ENCODE measurements at regions not wholly inside any gene's neighbourhood (a gene's known extent, or its start where the extent isn't known, plus 50 kb on each side); places are given as distances from the start of the nearest gene placed in this dataset.
A peak's percentile ranks its signal among the peaks of the same experiment; 100 is the strongest.

DNA sequence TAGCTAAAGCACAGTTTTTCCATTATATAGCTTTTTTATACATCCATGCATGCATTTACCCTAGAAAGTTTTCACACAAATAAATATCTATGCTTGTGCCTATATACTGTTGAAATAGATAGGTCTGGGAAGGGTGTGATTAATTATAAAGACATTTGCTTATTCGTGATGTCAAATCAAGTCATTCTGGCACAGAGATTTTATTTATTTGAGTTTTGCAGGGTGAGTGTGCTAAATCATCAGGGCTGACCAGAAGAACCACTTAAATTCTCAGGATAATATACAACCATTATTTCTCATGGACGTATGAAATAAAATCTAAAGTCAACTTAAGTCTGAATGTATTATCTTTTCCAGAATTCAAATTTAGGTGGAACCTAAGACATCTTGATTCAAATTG, 295.5 kb downstream of the EPHA4 start:
- ChIA-PET CTCF (no interaction called here), POLR2A (no interaction called here)
- no peaks in the 10 kb centered on the region for H3K36me3 ChIP-seq (ENCODE audit: control insufficient read depth, insufficient read depth, low read length)
- no peak for DNase-seq (ENCODE audit: low read depth)
- no peak overlapping the region for H3K4me3 ChIP-seq (ENCODE audit: low read depth, low read length)
- no peaks in the 10 kb centered on the region; the same call in 1 of the 2 replicates for H3K27me3 ChIP-seq (ENCODE audit: control insufficient read depth, insufficient read depth, low read length)
- TF ChIP-seq, protein P1, sequence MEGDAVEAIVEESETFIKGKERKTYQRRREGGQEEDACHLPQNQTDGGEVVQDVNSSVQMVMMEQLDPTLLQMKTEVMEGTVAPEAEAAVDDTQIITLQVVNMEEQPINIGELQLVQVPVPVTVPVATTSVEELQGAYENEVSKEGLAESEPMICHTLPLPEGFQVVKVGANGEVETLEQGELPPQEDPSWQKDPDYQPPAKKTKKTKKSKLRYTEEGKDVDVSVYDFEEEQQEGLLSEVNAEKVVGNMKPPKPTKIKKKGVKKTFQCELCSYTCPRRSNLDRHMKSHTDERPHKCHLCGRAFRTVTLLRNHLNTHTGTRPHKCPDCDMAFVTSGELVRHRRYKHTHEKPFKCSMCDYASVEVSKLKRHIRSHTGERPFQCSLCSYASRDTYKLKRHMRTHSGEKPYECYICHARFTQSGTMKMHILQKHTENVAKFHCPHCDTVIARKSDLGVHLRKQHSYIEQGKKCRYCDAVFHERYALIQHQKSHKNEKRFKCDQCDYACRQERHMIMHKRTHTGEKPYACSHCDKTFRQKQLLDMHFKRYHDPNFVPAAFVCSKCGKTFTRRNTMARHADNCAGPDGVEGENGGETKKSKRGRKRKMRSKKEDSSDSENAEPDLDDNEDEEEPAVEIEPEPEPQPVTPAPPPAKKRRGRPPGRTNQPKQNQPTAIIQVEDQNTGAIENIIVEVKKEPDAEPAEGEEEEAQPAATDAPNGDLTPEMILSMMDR (IDR thresholded peaks at IDR 0.05; ENCODE audit: insufficient read depth, low read depth, low read length) = no peak

DNA sequence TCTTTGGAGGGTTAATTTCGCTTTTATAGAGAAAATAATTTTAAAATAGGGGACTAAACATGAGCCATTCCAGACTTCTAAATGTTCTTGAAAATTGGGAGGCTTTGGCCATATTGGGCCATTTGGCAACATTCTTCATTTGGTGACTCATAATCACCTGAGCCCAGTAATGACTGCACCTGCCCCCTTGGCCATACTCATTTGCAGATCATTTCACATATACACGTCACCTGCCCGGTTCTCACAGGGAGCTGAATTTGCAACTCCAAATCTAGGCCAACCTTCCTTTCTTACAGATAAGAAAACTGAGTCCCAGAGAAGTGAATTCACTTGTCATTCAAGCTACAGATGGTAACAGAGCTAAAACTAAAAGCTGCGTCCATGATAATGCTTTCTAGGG, 289.7 kb downstream of the EPHA4 start:
- no peak for DNase-seq (ENCODE audit: low read depth)
- Histone ChIP-seq H3K27me3 (ENCODE audit: control insufficient read depth, insufficient read depth, low read length) (no peaks in the 10 kb centered on the region), H3K4me3 (ENCODE audit: low read depth, low read length) (no peak overlapping the region), H3K36me3 (ENCODE audit: control insufficient read depth, insufficient read depth, low read length) (no peaks in the 10 kb centered on the region)
- CTCF ChIA-PET = interaction anchor here (1.5 kb wide), 1 partner anchor 292 kb away, joined by 3 read pairs; no protein-coding TSS in a partner anchor
- TF ChIP-seq, protein P1 (IDR thresholded peaks at IDR 0.05; ENCODE audit: insufficient read depth, low read depth, low read length) = no peak
- POLR2A ChIA-PET = interaction anchor here (0.6 kb wide), 1 partner anchor 125 kb away, joined by 3 read pairs; no protein-coding TSS in a partner anchor

DNA sequence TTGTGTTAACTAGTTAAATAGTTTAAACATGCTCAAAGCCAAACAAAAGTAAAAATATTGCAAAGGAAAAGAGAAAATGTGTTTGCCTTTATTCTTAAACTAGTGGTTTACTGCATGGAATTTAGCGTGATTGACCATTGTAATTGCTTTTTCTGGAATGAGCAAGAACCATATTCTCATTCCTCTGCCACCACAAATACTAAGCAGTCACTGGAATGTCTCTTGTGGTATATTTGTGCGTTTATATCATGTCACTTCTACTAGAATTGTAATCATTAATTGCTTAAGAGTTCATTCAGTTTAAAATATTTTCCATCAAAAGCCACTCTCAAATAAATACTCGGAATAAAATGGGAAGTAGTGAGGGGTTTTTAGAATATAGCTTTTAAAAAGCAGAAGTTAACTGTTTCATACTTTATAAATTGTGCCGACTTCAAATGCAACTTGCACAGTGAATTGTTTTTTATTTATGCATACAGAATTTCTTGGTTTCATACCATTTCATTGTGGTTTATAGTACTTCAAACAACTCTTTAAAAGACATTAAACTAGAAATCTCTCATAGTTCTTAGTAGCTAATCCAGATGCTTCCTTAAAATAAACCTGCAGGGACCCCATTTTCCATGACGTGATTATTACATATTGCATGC, 288.1 kb downstream of the EPHA4 start:
- POLR2A ChIA-PET = no interaction called here
- TF ChIP-seq, protein P1 (IDR thresholded peaks at IDR 0.05; ENCODE audit: insufficient read depth, low read depth, low read length) = no peak
- peak; percentile 82 for DNase-seq (ENCODE audit: low read depth)
- Histone ChIP-seq H3K4me3 (ENCODE audit: low read depth, low read length) (no peak overlapping the region), H3K36me3 (ENCODE audit: control insufficient read depth, insufficient read depth, low read length) (no peaks in the 10 kb centered on the region), H3K27me3 (ENCODE audit: control insufficient read depth, insufficient read depth, low read length) (no peaks in the 10 kb centered on the region)
- CTCF ChIA-PET = no interaction called here

DNA sequence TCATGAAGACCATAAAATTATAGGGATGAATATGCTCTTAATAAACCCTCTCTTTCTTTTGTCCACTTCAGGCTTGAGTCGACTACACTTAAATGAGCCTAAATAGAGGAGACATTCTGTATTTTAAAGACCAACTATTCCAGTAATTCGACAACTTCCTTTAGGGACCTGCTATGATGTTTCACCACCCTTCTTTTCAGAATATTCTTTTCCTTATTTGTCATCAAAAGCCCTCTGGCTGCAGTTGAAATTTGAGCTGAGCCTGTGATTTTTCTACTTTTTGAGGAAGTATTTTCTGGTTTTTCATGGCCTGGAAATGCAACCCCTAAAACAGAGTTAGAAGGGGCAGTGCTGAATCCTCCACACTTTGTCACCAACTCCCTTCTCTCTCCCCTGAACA, 287.0 kb downstream of the EPHA4 start:
- no peaks in the 10 kb centered on the region for H3K27me3 ChIP-seq (ENCODE audit: control insufficient read depth, insufficient read depth, low read length)
- TF ChIP-seq, protein P1 (IDR thresholded peaks at IDR 0.05; ENCODE audit: insufficient read depth, low read depth, low read length) = no peak
- DNase-seq (ENCODE audit: low read depth) = peak; percentile 4
- CTCF ChIA-PET = no interaction called here
- H3K36me3 ChIP-seq (ENCODE audit: control insufficient read depth, insufficient read depth, low read length) = no peaks in the 10 kb centered on the region
- no peak overlapping the region for H3K4me3 ChIP-seq (ENCODE audit: low read depth, low read length)
- POLR2A ChIA-PET = interaction anchor here (0.6 kb wide), 1 partner anchor 1276 kb away, joined by 5 read pairs; no protein-coding TSS in a partner anchor

DNA sequence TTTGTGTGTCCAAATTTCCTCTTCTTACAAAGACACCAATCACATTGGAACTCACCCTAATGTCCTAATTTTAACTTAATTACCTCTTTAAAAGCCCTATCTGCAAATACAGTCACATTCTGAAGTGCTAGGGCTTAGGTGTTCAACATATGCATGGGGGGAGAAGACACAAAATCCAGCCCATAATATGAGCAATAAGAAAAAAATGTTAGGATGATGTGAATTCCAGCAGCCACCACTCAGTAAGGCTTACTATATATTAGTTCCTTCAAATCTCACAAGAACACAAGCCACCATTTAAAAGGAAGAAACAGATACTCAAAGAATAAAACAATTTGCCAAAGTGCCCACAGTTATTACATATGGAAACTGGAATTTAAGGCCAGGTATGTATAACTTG, 285.7 kb downstream of the EPHA4 start:
- ChIA-PET CTCF (no interaction called here), POLR2A (no interaction called here)
- H3K36me3 ChIP-seq (ENCODE audit: control insufficient read depth, insufficient read depth, low read length) = no peaks in the 10 kb centered on the region
- DNase-seq (ENCODE audit: low read depth) = no peak
- TF ChIP-seq, protein P1 (IDR thresholded peaks at IDR 0.05; ENCODE audit: insufficient read depth, low read depth, low read length) = no peak
- H3K4me3 ChIP-seq (ENCODE audit: low read depth, low read length) = no peak overlapping the region
- H3K27me3 ChIP-seq (ENCODE audit: control insufficient read depth, insufficient read depth, low read length) = no peaks in the 10 kb centered on the region
